Fibroblast of pulmonary artery (primary cell): ENCODE measurements at regions not wholly inside any gene's neighbourhood (a gene's known extent, or its start where the extent isn't known, plus 50 kb on each side); places are given as distances from the start of the nearest gene placed in this dataset.
"Not testable (repeated sequence)": the region's sequence is repeated elsewhere in the genome, so short reads cannot be mapped to it uniquely, and the experiment has no call there.

Experiments
- DNase-seq: peaks from one replicate; pipeline ENCODE4 v3.0.0-alpha.2; 2010; ENCODE audit warnings: low read depth
- H3K4me3 ChIP-seq: replicated peaks from 2 replicates; pipeline ENCODE4 v1.5.1; 2011; ENCODE audit warnings: low read depth, mild to moderate bottlenecking, control low read depth, low read length, moderate library complexity
- TF ChIP-seq, protein P1 (sequence below): IDR thresholded peaks from 2 replicates; pipeline ENCODE4 v1.5.1; 2011; ENCODE audit warnings: mild to moderate bottlenecking, control low read depth, low read length, inconsistent platforms; ENCODE audit errors: missing control alignments

DNA sequence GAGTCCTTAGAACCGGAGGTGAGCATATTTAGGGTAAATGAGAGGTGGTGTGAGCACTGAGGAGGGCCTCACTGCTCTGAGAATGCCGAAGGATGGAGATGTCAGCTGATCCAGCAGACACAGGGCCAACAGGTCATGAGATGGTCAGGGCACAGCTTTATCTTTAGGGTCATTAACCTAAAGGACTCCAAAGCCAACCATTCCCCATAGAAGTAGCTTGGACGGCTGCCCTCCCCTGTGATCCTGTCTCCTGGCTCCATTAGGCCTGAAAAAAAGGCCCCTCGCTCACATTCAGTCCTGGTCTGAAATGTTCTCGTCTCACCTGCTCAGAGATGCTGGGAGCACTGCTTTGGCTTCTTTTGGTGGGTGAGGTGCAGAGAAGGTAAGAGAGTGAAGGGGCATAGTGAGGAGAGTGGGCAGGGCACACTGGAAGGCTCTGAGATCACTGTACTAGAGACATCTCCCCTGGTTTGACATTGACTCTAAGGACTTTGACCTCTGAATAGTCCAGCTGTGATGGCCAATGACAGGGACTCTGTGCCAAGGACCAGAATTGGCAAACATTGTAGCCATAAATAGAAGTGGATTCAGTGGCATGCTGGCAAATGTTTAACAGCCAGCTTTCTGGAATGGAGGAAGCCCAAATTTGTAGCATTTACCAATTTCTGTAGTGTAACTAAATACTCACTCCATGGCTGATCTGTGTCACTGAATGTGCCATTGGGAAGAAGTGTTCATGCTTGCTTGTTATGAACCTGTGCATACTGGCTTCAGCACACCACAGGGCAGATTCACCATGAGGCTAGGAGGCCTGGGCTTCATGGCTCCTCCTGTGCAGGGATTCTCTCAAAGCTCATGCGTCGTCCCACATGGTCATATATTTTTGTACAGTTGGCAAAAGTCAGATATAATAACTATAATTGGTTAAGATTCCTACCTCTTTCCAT, 76.2 kb upstream of the MRPS22 start:
- no peak for DNase-seq
- no peak overlapping the region for H3K4me3 ChIP-seq
- TF ChIP-seq, protein P1, sequence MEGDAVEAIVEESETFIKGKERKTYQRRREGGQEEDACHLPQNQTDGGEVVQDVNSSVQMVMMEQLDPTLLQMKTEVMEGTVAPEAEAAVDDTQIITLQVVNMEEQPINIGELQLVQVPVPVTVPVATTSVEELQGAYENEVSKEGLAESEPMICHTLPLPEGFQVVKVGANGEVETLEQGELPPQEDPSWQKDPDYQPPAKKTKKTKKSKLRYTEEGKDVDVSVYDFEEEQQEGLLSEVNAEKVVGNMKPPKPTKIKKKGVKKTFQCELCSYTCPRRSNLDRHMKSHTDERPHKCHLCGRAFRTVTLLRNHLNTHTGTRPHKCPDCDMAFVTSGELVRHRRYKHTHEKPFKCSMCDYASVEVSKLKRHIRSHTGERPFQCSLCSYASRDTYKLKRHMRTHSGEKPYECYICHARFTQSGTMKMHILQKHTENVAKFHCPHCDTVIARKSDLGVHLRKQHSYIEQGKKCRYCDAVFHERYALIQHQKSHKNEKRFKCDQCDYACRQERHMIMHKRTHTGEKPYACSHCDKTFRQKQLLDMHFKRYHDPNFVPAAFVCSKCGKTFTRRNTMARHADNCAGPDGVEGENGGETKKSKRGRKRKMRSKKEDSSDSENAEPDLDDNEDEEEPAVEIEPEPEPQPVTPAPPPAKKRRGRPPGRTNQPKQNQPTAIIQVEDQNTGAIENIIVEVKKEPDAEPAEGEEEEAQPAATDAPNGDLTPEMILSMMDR: no peak

DNA sequence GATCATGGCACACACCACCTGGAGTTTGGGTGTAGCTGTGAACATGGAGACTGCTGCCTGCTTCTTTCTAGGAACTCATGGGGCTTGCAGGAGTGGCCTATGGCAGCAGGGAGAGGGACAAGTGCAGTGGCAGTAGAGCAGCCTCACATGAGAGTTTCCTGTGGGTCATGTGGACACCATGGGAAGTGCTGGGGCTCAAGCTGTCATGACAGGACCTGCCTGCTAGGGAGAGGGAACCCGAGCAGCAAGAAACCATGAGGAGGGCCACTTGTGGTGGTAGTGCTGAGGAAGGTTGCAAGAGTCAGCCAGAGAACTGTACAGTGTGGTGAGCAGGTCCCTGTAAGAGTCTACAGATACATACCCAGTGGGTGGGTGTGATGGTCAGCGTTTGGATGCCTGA, 73.8 kb upstream of the MRPS22 start:
- H3K4me3 ChIP-seq: no peak overlapping the region
- DNase-seq: no peak
- TF ChIP-seq, protein P1: no peak

DNA sequence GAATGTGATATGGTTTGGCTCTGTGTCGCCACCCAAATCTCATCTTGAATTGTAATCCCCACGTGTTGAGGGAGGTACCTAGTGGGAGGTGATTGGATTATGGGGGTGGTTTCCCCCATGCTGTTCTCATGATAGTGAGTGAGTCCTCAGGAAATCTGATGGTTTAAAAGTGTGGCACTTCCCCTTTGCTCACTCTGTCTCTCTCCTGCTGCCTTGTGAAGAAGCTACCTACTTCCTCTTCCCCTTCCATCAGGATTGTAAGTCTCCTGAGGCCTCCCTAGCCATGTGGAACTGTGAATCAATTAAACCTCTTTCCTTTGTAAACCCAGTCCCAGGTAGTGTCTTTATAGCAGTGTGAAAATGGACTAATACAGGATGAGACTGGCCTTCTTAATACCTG, 73.2 kb upstream of the MRPS22 start:
- H3K4me3 ChIP-seq, DNase-seq: not testable (repeated sequence)

DNA sequence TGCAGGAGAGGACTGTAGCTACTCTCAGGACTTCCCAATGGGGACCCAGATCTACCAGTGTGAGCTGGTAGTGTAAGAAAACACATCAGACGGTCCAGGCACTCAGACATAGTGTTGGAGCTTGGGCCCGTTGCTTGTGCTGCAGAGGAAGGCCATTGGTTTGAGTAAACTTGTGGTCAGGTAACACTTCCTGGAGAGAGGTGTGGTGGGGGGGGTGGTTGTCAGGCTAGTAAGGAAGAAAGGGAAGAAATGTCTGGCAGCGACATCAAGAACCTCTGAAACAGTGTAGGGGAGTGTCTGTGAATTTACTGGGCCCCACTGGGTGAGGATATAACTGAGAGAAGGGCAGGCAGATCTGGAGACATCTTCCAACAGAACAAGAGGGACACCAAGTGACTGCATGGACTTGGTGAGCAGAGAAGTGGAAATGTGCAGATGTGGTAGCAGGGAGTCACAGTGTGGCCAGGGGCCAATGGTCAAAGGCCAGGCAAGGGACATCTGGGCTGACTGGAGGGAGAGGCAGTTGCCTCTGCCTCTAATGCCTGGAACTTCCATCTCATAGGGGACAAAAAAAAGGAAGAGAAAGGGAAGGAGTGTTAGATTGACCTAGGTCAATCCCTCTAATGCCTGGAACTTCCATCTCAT, 63.7 kb upstream of the MRPS22 start:
- no peak overlapping the region for H3K4me3 ChIP-seq
- TF ChIP-seq, protein P1: no peak
- DNase-seq: no peak

DNA sequence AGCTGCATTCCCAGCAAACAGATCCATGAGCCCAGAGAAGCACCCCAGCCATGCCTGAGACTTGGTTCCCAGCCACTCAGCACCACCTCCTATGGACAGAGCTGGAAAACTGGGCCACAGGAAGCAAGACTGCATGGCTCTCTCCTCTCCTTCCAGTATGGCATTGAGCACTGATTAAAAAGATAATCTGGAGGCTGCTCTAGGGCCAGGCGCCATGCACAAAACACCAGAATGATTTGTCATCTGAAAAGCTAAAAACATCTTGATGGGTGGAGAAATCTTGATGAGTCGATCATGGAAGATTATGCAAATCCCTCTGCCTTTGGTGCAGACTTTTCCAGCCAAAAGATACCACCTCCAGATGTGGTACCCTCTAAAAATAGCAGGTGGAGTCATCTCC, 62.7 kb upstream of the MRPS22 start:
- TF ChIP-seq, protein P1: no peak
- no peak overlapping the region for H3K4me3 ChIP-seq
- DNase-seq: no peak

DNA sequence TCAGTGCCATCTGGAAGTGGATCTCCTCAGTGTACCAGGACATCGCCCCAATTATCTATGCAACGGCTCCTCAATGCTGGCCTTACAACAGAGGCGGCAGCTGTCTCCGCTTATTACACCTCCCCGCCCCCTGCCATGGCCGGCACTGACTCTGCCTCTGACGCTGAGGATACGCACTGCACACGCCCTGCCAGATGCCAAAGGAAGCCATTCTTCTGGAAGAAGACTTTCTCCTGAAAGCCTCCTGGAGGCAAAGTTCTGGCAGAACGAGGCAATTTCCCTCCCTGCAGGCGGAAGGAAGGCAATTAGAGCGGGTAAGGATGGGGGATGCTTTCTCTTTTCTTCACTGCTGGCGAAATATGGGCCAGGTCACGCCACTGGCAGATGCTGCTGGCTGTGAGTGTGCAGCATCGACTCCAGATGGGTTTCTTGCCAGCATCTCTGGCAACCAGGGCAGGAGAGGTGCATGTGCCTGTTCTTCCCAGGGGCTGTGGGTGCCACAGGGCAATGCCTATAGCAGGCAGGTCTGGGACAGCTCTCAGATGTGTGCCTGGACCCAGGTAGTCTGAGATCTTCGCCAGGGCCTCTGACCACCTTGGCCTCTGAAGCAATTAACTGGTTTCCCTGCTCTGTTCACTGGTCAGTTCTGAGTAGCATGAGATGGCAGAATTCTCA, 62.2 kb upstream of the MRPS22 start:
- no peak overlapping the region for H3K4me3 ChIP-seq
- TF ChIP-seq, protein P1: no peak
- DNase-seq: no peak

DNA sequence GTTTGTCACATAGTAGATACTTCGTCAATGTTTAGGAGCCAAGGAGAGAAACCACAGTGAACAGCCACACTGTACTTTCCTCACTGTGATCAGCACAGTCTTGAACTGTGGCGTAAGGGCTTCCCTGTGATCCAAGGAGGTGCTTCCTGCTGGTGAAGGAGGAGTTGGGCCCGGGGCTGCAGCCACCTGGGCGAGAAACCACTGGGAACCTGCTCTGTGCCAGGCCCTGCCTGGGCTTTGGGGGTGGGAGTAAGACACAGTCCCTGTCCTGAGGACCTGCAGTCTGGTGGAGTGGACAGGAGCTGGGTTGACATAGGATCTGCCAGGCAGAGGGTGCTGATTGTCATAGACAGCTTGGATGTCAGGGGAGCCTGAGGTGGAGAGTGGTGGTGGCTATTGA, 60.5 kb upstream of the MRPS22 start:
- TF ChIP-seq, protein P1: no peak
- H3K4me3 ChIP-seq: no peak overlapping the region
- no peak for DNase-seq
